GM19372 (cell line): ENCODE measurements at regions not wholly inside any gene's neighbourhood (a gene's known extent, or its start where the extent isn't known, plus 50 kb on each side); places are given as distances from the start of the nearest gene placed in this dataset.
A peak's percentile ranks its signal among the peaks of the same experiment; 100 is the strongest.
"Not testable (repeated sequence)": the region's sequence is repeated elsewhere in the genome, so short reads cannot be mapped to it uniquely, and the experiment has no call there.

Source experiments
- ATAC-seq: cut with Tn5 transposase; IDR thresholded peaks from one replicate; pipeline ENCODE4 v1.9.1; 2021; ENCODE audit warnings: mild to moderate bottlenecking, low read depth, moderate library complexity; ENCODE audit not compliant: unreplicated experiment

- ATAC-seq = peak; percentile 79
These were observed 195.8 kb upstream of the TPTE start for GRCh38 chr21:10325546-10325945.

- not testable (repeated sequence) for ATAC-seq
These were observed 195.2 kb upstream of the TPTE start for GRCh38 chr21:10326146-10326545.

GRCh38 chr21:10328646-10329045, 192.7 kb upstream of the TPTE start:
- ATAC-seq = not testable (repeated sequence)

- ATAC-seq = not testable (repeated sequence)
These were observed 190.7 kb upstream of the TPTE start for GRCh38 chr21:10330641-10331119.

- not testable (repeated sequence) for ATAC-seq
These were observed 190.2 kb upstream of the TPTE start for GRCh38 chr21:10331134-10331533.

GRCh38 chr21:10332935-10333334, 188.4 kb upstream of the TPTE start:
- ATAC-seq = not testable (repeated sequence)

- not testable (repeated sequence) for ATAC-seq
These were observed 187.0 kb upstream of the TPTE start for GRCh38 chr21:10334391-10334790.

- ATAC-seq = not testable (repeated sequence)
These were observed 179.0 kb upstream of the TPTE start for GRCh38 chr21:10342261-10342956.

- not testable (repeated sequence) for ATAC-seq
These were observed 178.0 kb upstream of the TPTE start for GRCh38 chr21:10343146-10343935.

- ATAC-seq = not testable (repeated sequence)
These were observed 177.1 kb upstream of the TPTE start for GRCh38 chr21:10344266-10344665.

- not testable (repeated sequence) for ATAC-seq
These were observed 176.2 kb upstream of the TPTE start for GRCh38 chr21:10345178-10345612.

- ATAC-seq = not testable (repeated sequence)
These were observed 175.1 kb upstream of the TPTE start for GRCh38 chr21:10346249-10346648.

GRCh38 chr21:10346933-10347615, 174.3 kb upstream of the TPTE start:
- not testable (repeated sequence) for ATAC-seq

GRCh38 chr21:10347675-10348074, 173.7 kb upstream of the TPTE start:
- not testable (repeated sequence) for ATAC-seq

- not testable (repeated sequence) for ATAC-seq
These were observed 173.2 kb upstream of the TPTE start for GRCh38 chr21:10348150-10348549.

GRCh38 chr21:10354851-10355578, 166.4 kb upstream of the TPTE start:
- ATAC-seq = not testable (repeated sequence)

GRCh38 chr21:10359120-10359519, 162.3 kb upstream of the TPTE start:
- ATAC-seq = not testable (repeated sequence)

- not testable (repeated sequence) for ATAC-seq
These were observed 161.5 kb upstream of the TPTE start for GRCh38 chr21:10359911-10360310.

- not testable (repeated sequence) for ATAC-seq
These were observed 160.1 kb upstream of the TPTE start for GRCh38 chr21:10361214-10361736.

GRCh38 chr21:10362816-10363215, 158.6 kb upstream of the TPTE start:
- ATAC-seq = not testable (repeated sequence)
